Neuronal stem cell (in vitro differentiated cells): ENCODE measurements at regions not wholly inside any gene's neighbourhood (a gene's known extent, or its start where the extent isn't known, plus 50 kb on each side); places are given as distances from the start of the nearest gene placed in this dataset.
A peak's percentile ranks its signal among the peaks of the same experiment; 100 is the strongest.

Experiments
- DNase-seq: peaks from one replicate; pipeline ENCODE4 v3.0.0-alpha.2; 2013; ENCODE audit warnings: low spot score
- H2AFZ ChIP-seq: one replicate; pipeline ENCODE4 v1.6.1; 2013; ENCODE audit warnings: mild to moderate bottlenecking, low read length, inconsistent platforms
- H2AK5ac ChIP-seq: 2 replicates; pipeline ENCODE4 v1.6.1; 2013; ENCODE audit warnings: low read depth, mild to moderate bottlenecking, inconsistent platforms, low read length, moderate library complexity, mixed read lengths
- H2BK120ac ChIP-seq: 2 replicates; pipeline ENCODE4 v1.6.1; 2013; ENCODE audit warnings: low read depth, mild to moderate bottlenecking, inconsistent platforms, low read length, moderate library complexity, mixed read lengths
- H2BK12ac ChIP-seq: one replicate; pipeline ENCODE4 v1.6.1; 2013; ENCODE audit warnings: low read length, inconsistent platforms
- H2BK15ac ChIP-seq: 2 replicates; pipeline ENCODE4 v1.6.1; 2013; ENCODE audit warnings: mild to moderate bottlenecking, low read length, inconsistent platforms, mixed read lengths
- H2BK5ac ChIP-seq: one replicate; pipeline ENCODE4 v1.6.1; 2013; ENCODE audit warnings: inconsistent platforms, mild to moderate bottlenecking, low read length, moderate library complexity
- H3K14ac ChIP-seq: one replicate; pipeline ENCODE4 v1.6.1; 2013; ENCODE audit warnings: low read length, inconsistent platforms
- H3K18ac ChIP-seq: 2 replicates; pipeline ENCODE4 v1.6.1; 2013; ENCODE audit warnings: low read length, inconsistent platforms
- H3K23ac ChIP-seq: 2 replicates; pipeline ENCODE4 v1.6.1; 2013; ENCODE audit warnings: low read depth, mild to moderate bottlenecking, mixed read lengths, low read length, inconsistent platforms; ENCODE audit not compliant: poor library complexity
- H3K27ac ChIP-seq: replicated peaks from 3 replicates; pipeline ENCODE4 v1.5.1; 2013; ENCODE audit warnings: low read length, inconsistent platforms
- H3K27me3 ChIP-seq, 3 experiments: 2 replicates each; pipeline ENCODE4 v1.6.1; 2013; ENCODE audit warnings: low read length in 3 of 3, mild to moderate bottlenecking in 2 of 3, inconsistent platforms in 1 of 3, low read depth in 1 of 3, mixed read lengths in 1 of 3, moderate library complexity in 1 of 3; ENCODE audit not compliant: control insufficient read depth in 3 of 3, insufficient read depth in 3 of 3
- H3K36me3 ChIP-seq, 2 donors: replicated peaks in 1 of 2; 2 replicates each; pipeline ENCODE4 v1.6.1; 2013; ENCODE audit warnings: low read length in 2 of 2; ENCODE audit not compliant: control insufficient read depth in 2 of 2, insufficient read depth in 2 of 2
- H3K4ac ChIP-seq: 2 replicates; pipeline ENCODE4 v1.6.1; 2013; ENCODE audit warnings: inconsistent platforms, mild to moderate bottlenecking, low read length, moderate library complexity
- H3K4me1 ChIP-seq, 2 donors: 1 replicate in 1 of 2; 2 replicates in 1 of 2; pipeline ENCODE4 v1.6.1; 2013; ENCODE audit warnings: low read length in 2 of 2, low read depth in 1 of 2; ENCODE audit not compliant: control insufficient read depth in 2 of 2, insufficient read depth in 1 of 2
- H3K4me2 ChIP-seq: one replicate; pipeline ENCODE4 v1.6.1; 2013; ENCODE audit warnings: mild to moderate bottlenecking, low read length, inconsistent platforms; ENCODE audit not compliant: insufficient read depth, poor library complexity, severe bottlenecking
- H3K4me3 ChIP-seq, 2 donors: 2 replicates each; pipeline ENCODE4 v1.5.1; 2013; ENCODE audit warnings: low read length in 2 of 2, mild to moderate bottlenecking in 2 of 2, inconsistent platforms in 1 of 2, moderate library complexity in 1 of 2
- H3K79me1 ChIP-seq: one replicate; pipeline ENCODE4 v1.6.1; 2013; ENCODE audit warnings: low read depth, mild to moderate bottlenecking, inconsistent platforms, low read length, moderate library complexity
- H3K9ac ChIP-seq: one replicate; pipeline ENCODE4 v1.6.1; 2013; ENCODE audit warnings: mild to moderate bottlenecking, low read depth, low read length, inconsistent platforms; ENCODE audit not compliant: poor library complexity
- H3K9me3 ChIP-seq, 2 donors: replicated peaks in 1 of 2; 2 replicates each; pipeline versions ENCODE3 to v1.6.1; 2013; ENCODE audit warnings: low read length in 2 of 2, mild to moderate bottlenecking in 2 of 2, inconsistent platforms in 1 of 2, low read depth in 1 of 2, mixed read lengths in 1 of 2, moderate library complexity in 1 of 2; ENCODE audit not compliant: control insufficient read depth in 2 of 2, insufficient read depth in 1 of 2
- H4K8ac ChIP-seq: one replicate; pipeline ENCODE4 v1.6.1; 2013; ENCODE audit warnings: low read depth, mild to moderate bottlenecking, inconsistent platforms, low read length, moderate library complexity
- H4K91ac ChIP-seq: one replicate; pipeline ENCODE4 v1.6.1; 2013; ENCODE audit warnings: low read length, low read depth, mild to moderate bottlenecking, inconsistent platforms; ENCODE audit not compliant: poor library complexity
- WGBS, 2 donors: extraction: QIAGEN DNeasy Blood & Tissue Kit; methylation state at CpG; one replicate each; pipeline ENCODE4 v1.1.7; 2013; ENCODE audit warnings: missing lambda C conversion rate in 2 of 2, mixed read lengths in 1 of 2; ENCODE audit not compliant: insufficient read length in 2 of 2, insufficient replicate concordance in 1 of 2; ENCODE audit errors: extremely low coverage in 2 of 2; 5-methylcytosine and 5-hydroxymethylcytosine counted together

- no CpG with 5 or more reads among the region's 17 CpGs for WGBS, 2 donors
These were observed 56.4 kb downstream of the BARX1 start for GRCh38 chr9:93898502-93899426.

GRCh38 chr9:93898026-93898425 is 57.1 kb downstream of the BARX1 start:
- Histone ChIP-seq H3K27ac (no peak overlapping the region), H2BK12ac (no peak overlapping the region), H3K4me2 (no peak overlapping the region), H3K4me3 (no peak overlapping the region), H2BK120ac (no peak overlapping the region), H3K9ac (no peak overlapping the region), H3K79me1 (no peaks in the 10 kb centered on the region), H3K4ac (no peak overlapping the region), H2BK15ac (no peak overlapping the region), H4K91ac (no peak overlapping the region), H3K23ac (no peak overlapping the region), H3K27me3 (peaks cover 0 to 2% (median 0%) of the 10 kb centered on the region in 3 experiments), H3K4me1 (peaks cover 0 to 5% of the 10 kb centered on the region in 2 donors), H2BK5ac (no peak overlapping the region), H3K9me3 (peaks cover 0 to under 1% of the 10 kb centered on the region in 2 donors), H3K14ac (no peak overlapping the region), H2AK5ac (no peak overlapping the region), H4K8ac (no peak overlapping the region), H3K18ac (no peak overlapping the region), H2AFZ (no peak overlapping the region), H3K36me3 (no peaks in the 10 kb centered on the region)
- no CpG with 5 or more reads among the region's 2 CpGs for WGBS, 2 donors
- DNase-seq = no peak

More at GRCh38 chr9:93898502-93899426, 56.4 kb downstream of the BARX1 start:
- H3K36me3 ChIP-seq = no peaks in the 10 kb centered on the region
- H2AFZ ChIP-seq = no peak overlapping the region
- peak overlapping the region; percentile 74 for H4K8ac ChIP-seq
- no peak overlapping the region for H3K9ac ChIP-seq
- H2BK15ac ChIP-seq = no peak overlapping the region
- no peak overlapping the region for H3K4me2 ChIP-seq
- H3K4me1 ChIP-seq = peaks cover 0 to 10% of the 10 kb centered on the region in 2 donors
- H3K18ac ChIP-seq = peak overlapping the region; percentile 33
- no peak overlapping the region for H3K27ac ChIP-seq
- no peak overlapping the region for H4K91ac ChIP-seq
- no peak overlapping the region for H3K4ac ChIP-seq
- H3K9me3 ChIP-seq = no peaks in the 10 kb centered on the region
- no peak overlapping the region for H3K23ac ChIP-seq
- H2BK5ac ChIP-seq = no peak overlapping the region
- H3K14ac ChIP-seq = no peak overlapping the region
- no peak for DNase-seq
- no peak overlapping the region for H2BK12ac ChIP-seq
- peaks cover 0 to 5% (median 0%) of the 10 kb centered on the region in 3 experiments for H3K27me3 ChIP-seq
- no peak overlapping the region for H2BK120ac ChIP-seq
- H3K79me1 ChIP-seq = no peaks in the 10 kb centered on the region
- H2AK5ac ChIP-seq = peak overlapping the region; percentile 66
- no peak overlapping the region for H3K4me3 ChIP-seq

DNA sequence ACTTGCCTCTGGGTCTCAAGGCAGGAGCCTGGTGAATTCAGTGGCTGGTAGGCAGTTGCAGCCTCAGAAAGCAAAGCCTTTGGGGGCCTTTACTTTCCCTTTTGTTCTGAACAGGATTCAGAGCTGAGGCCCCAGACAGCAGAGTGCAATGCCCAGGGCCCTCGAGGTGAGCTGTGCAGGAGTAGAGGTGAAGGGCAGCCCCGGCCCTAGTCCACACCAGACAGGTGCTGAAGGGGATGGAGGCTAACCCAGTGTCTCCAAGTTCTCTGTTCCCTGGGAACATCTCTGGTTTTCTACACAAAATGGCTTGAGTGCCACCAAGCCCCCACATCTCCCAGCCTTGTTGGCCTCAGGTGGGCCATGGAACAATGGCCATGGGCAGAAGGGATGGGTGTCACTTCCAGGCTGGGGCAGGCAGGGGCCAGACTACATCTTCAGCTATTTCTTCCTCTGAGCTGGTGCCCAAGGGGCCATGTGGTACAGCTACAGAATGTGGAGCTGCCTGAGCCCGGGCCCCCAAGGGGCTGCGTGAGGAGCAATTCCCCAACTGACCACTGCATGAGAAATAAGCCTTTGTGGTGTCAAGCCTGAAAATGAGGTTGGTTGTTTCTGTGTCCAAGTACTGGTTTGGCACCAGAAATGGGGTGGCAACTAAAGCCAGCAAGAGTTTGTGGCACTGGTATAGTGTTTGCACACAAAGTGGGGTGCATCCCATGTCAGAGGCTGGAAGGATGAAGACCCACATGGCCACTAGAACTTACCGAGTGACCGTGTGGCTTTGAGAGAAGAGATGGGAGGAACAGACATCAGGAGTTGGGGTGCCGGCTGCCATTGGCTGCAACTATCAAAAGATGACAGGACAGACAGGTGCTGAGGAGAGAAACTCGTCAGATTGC is 57.8 kb downstream of the BARX1 start:
- H4K8ac ChIP-seq = no peak overlapping the region
- no peaks in the 10 kb centered on the region for H3K36me3 ChIP-seq
- H2BK15ac ChIP-seq = no peak overlapping the region
- H3K14ac ChIP-seq = no peak overlapping the region
- no peak overlapping the region for H3K23ac ChIP-seq
- no peaks in the 10 kb centered on the region for H3K79me1 ChIP-seq
- H3K4me2 ChIP-seq = no peak overlapping the region
- no peak overlapping the region for H2BK5ac ChIP-seq
- WGBS, 2 donors = no CpG with 5 or more reads among the region's 8 CpGs
- no peak overlapping the region for H3K27ac ChIP-seq
- no peak overlapping the region for H4K91ac ChIP-seq
- no peak for DNase-seq
- no peak overlapping the region for H2BK120ac ChIP-seq
- peaks cover 0 to 2% (median 0%) of the 10 kb centered on the region in 3 experiments for H3K27me3 ChIP-seq
- H2AK5ac ChIP-seq = peak overlapping the region; percentile 66
- peak overlapping the region; percentile 32 for H3K18ac ChIP-seq
- no peak overlapping the region for H2BK12ac ChIP-seq
- H2AFZ ChIP-seq = no peak overlapping the region
- H3K4me1 ChIP-seq = no peaks in the 10 kb centered on the region
- H3K9ac ChIP-seq = no peak overlapping the region
- H3K4ac ChIP-seq = no peak overlapping the region
- H3K4me3 ChIP-seq = no peak overlapping the region
- H3K9me3 ChIP-seq = peaks cover 0 to 4% of the 10 kb centered on the region in 2 donors
